Neural crest cell (in vitro differentiated cells): ENCODE measurements at regions not wholly inside any gene's neighbourhood (a gene's known extent, or its start where the extent isn't known, plus 50 kb on each side); places are given as distances from the start of the nearest gene placed in this dataset.

Experiments
- DNase-seq: peaks from one replicate; pipeline ENCODE4 v3.0.0; 2021; ENCODE audit warnings: low read depth, mixed read lengths, low spot score
- H3K27ac Mint-ChIP-seq: one replicate; pipeline ENCODE4 v1.8.0; 2021; ENCODE audit warnings: mild to moderate bottlenecking, mixed read lengths; ENCODE audit not compliant: unreplicated experiment
- H3K27me3 Mint-ChIP-seq: 2 replicates; pipeline ENCODE4 v1.8.0; 2021; ENCODE audit warnings: low read depth, mild to moderate bottlenecking, mixed read lengths
- H3K36me3 Mint-ChIP-seq: 2 replicates; pipeline ENCODE4 v1.8.0; 2021; ENCODE audit warnings: low read depth, mild to moderate bottlenecking, mixed read lengths
- H3K4me1 Mint-ChIP-seq: 2 replicates; pipeline ENCODE4 v1.8.0; 2021; ENCODE audit warnings: mixed read lengths
- H3K4me3 Mint-ChIP-seq: one replicate; pipeline ENCODE4 v1.8.0; 2021; ENCODE audit warnings: mild to moderate bottlenecking, mixed read lengths
- H3K9me3 Mint-ChIP-seq: 2 replicates; pipeline ENCODE4 v1.8.0; 2021; ENCODE audit warnings: mixed read lengths
- TF ChIP-seq, protein P1 (sequence below): fragments of 200-600 bp; sonication (generic); conservative IDR thresholded peaks from 2 replicates; pipeline ENCODE4 v1.5.0; 2021; ENCODE audit warnings: antibody characterized with exemption, mild to moderate bottlenecking

- Mint-ChIP-seq H3K36me3 (no peaks in the 10 kb centered on the region), H3K4me1 (no peaks in the 10 kb centered on the region)
These were observed 395.9 kb downstream of the MATN1 start for GRCh38 chr1:30327370-30328099.

DNA sequence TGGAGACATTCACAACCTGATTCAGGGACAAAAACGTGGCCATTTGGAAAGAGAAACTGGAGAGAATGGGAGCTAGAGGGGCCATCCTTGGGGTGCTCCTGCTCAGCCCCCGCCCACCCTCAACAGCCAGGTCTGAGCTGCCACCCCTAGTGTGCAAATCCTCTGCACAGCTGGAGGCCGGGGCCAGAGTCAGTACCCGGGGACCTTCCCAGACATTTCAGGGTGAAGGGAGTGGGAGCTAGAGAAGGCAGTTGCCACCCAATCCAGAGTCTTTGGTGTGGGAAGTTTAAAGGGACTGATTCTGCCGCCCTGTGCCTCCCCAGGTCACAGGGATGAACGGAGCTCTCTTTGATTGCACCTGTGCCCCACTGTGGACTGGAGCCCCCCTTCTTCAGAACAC is 397.4 kb downstream of the MATN1 start:
- no peaks in the 10 kb centered on the region for H3K4me1 Mint-ChIP-seq
- H3K4me3 Mint-ChIP-seq: no peak overlapping the region
- no peak for DNase-seq
- no peak overlapping the region for H3K27ac Mint-ChIP-seq
- no peaks in the 10 kb centered on the region for H3K36me3 Mint-ChIP-seq
- H3K9me3 Mint-ChIP-seq: no peaks in the 10 kb centered on the region
- TF ChIP-seq, protein P1, sequence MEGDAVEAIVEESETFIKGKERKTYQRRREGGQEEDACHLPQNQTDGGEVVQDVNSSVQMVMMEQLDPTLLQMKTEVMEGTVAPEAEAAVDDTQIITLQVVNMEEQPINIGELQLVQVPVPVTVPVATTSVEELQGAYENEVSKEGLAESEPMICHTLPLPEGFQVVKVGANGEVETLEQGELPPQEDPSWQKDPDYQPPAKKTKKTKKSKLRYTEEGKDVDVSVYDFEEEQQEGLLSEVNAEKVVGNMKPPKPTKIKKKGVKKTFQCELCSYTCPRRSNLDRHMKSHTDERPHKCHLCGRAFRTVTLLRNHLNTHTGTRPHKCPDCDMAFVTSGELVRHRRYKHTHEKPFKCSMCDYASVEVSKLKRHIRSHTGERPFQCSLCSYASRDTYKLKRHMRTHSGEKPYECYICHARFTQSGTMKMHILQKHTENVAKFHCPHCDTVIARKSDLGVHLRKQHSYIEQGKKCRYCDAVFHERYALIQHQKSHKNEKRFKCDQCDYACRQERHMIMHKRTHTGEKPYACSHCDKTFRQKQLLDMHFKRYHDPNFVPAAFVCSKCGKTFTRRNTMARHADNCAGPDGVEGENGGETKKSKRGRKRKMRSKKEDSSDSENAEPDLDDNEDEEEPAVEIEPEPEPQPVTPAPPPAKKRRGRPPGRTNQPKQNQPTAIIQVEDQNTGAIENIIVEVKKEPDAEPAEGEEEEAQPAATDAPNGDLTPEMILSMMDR: no peak
- no peaks in the 10 kb centered on the region for H3K27me3 Mint-ChIP-seq

More at GRCh38 chr1:30327370-30328099, 395.9 kb downstream of the MATN1 start:
- H3K27me3 Mint-ChIP-seq: no peaks in the 10 kb centered on the region
- TF ChIP-seq, protein P1: no peak
- DNase-seq: no peak
- peak overlapping the region; percentile 78 for H3K27ac Mint-ChIP-seq
- H3K4me3 Mint-ChIP-seq: no peak overlapping the region
- no peaks in the 10 kb centered on the region for H3K9me3 Mint-ChIP-seq

DNA sequence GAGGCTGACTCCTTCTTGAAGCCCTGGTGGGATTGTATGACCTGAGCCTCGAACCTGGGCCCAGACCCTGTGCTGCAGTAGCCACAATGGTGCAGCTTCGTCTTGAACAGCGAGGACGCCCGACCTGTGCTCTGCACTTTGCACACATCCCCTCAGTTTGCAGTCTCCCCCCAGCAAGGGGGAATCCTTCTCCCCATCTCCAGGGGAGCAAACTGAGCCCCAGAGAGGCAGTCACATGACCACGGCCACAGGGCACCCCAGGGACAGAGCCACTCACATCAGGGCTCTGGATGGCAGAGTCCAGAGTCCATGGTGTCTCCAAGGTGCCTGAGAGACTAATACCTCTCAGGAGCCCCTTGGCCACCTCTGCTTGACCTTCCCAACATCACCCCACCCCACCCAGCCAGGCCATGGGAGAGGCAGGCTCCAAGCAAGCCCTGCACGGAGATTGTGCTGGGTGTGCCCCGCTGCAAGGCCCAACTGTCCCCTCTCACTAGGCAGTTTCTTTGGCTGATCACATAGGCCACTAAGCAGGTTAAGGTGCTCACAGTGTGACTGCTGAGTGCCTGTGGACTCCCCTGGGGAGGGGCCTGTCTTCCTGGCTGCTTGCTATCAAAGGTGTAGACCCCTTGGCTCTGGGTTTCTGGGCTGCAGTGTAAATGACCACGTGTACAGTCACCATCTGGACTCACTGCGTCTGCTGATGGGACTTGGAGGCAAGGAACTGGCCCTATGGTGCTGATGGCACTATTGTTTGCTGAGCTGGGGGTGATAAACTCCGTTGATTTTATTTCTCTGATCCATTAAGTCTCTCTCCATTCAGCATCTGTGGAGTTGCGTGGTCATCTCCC is 398.1 kb downstream of the MATN1 start:
- no peaks in the 10 kb centered on the region for H3K4me1 Mint-ChIP-seq
- no peak overlapping the region for H3K4me3 Mint-ChIP-seq
- H3K36me3 Mint-ChIP-seq: no peaks in the 10 kb centered on the region
- no peak for DNase-seq
- TF ChIP-seq, protein P1: no peak
- H3K27me3 Mint-ChIP-seq: no peaks in the 10 kb centered on the region
- H3K9me3 Mint-ChIP-seq: no peaks in the 10 kb centered on the region
- H3K27ac Mint-ChIP-seq: no peak overlapping the region

DNA sequence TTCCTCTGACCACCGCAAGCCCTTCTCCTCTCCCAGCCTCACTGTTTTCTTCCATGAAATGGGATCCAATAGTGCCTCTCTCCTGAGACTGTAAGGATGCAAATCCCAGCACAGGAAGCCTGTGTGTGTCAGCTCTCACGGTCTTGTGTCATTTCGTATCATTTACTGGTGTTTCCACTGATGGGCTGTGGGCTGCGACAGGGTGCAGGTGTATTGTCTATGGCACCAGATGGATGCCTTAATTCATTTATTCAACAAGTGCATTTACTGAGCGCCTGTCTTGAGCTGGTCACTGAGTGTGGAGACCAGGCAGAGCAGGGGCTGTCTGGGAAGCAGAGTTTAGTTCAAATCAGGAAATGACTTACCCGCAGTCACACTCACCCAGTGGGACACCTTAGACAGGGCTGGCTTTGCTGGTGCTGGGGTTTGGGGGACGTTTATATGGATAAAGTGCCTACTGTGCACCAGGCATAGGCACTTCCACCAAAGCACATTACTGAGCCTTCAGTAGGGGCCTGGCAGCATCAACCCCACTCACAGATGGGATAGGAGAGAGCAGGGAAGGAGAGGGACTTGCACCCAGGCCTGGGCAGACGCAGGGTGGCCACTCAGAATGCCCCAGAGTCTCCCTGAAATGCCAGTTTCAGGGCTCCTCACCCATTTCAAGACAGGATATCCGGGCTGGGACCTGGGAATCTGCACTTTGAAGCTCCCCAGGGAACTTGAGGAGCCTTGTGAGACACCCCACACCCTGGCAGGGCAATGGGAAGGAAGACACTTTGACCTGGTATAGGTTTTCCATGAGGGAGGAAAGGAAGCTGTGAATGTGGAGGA is 398.9 kb downstream of the MATN1 start:
- no peak overlapping the region for H3K4me3 Mint-ChIP-seq
- no peaks in the 10 kb centered on the region for H3K9me3 Mint-ChIP-seq
- TF ChIP-seq, protein P1: no peak
- no peak overlapping the region for H3K27ac Mint-ChIP-seq
- no peaks in the 10 kb centered on the region for H3K4me1 Mint-ChIP-seq
- DNase-seq: no peak
- H3K27me3 Mint-ChIP-seq: no peaks in the 10 kb centered on the region
- H3K36me3 Mint-ChIP-seq: no peaks in the 10 kb centered on the region

DNA sequence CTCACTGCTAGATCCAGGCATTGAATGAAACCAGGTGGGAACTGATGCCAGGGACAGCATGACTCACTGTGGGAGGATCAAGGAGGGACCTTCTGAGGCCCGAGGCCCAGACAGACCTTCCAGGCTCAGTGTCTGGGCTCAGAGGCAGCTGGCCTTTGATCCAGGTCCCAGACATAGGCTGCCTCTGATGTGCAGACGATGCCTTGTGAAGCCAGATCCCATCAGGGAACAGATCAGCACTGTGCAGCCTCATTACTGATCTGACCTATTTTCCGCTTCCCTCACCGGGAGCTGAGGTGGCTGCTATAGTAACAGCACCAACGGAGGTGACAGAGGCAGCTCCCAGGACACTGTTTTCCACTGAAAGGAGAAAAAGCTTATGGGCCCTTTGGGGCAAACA is 399.5 kb downstream of the MATN1 start:
- no peaks in the 10 kb centered on the region for H3K4me1 Mint-ChIP-seq
- no peaks in the 10 kb centered on the region for H3K9me3 Mint-ChIP-seq
- no peaks in the 10 kb centered on the region for H3K36me3 Mint-ChIP-seq
- H3K4me3 Mint-ChIP-seq: no peak overlapping the region
- TF ChIP-seq, protein P1: no peak
- H3K27me3 Mint-ChIP-seq: no peaks in the 10 kb centered on the region
- peak overlapping the region; percentile 19 for H3K27ac Mint-ChIP-seq
- DNase-seq: no peak
